Stomach (tissue), 4 donors: ENCODE measurements at regions not wholly inside any gene's neighbourhood (a gene's known extent, or its start where the extent isn't known, plus 50 kb on each side); places are given as distances from the start of the nearest gene placed in this dataset.

Experiments
- EP300 ChIP-seq: sonication (generic); formaldehyde crosslinking; IDR thresholded peaks from one replicate; pipeline ENCODE4 v1.6.1; 2017; ENCODE audit warnings: antibody characterized with exemption
- POLR2A ChIP-seq, 4 donors: fragments of 450-650 bp; IDR thresholded peaks; one replicate each; pipeline ENCODE4 v1.6.1; 2016; ENCODE audit warnings: antibody characterized with exemption in 4 of 4, control low read depth in 2 of 4, mild to moderate bottlenecking in 1 of 4, moderate library complexity in 1 of 4
- TF ChIP-seq, protein P1 (sequence below), 7 experiments: fragments of 450-650 bp in 4 of 7; fragments of 200-600 bp in 3 of 7; sonication (generic) in 3 of 7; IDR thresholded peaks; one replicate each; pipeline ENCODE4 v1.5.1; 2016 to 2019; ENCODE audit warnings: antibody characterized with exemption in 7 of 7, control low read depth in 2 of 7, mild to moderate bottlenecking in 1 of 7

DNA sequence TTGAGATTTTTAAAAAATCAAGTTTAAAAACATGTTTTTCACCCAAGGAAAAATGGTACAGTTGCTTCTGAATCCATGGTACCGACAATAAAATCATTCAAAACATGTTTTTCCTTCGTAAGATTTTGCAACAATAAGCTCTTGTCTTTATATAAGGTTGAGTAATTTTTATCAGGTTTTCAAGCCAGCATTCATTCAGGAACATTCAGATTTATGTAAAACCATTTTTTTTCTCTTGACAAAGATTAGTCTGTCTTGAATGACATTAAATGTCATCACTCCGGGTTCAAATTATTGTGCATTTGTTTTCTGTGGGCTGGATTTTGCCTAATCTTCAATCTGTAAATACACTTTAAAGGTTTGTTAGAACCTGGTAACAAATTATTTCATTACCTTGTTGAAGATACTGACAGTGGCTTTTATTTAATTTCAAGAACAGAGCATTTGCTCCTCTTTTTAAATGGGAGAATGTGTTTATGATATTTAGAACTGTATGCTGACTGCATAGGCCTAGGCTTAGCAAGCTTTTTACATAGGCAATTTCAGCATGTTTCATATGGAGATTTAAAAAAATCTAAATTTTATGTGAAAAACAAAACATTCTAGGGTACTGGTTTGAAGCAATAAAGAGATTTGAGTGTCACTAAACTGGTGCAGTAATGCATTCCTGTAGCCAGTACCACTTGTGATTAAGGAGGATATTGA, 336.4 kb upstream of the HAND2 start:
- TF ChIP-seq POLR2A (IDR thresholded peaks at IDR 0.05) (no peak), EP300 (no peak)
- TF ChIP-seq, protein P1, sequence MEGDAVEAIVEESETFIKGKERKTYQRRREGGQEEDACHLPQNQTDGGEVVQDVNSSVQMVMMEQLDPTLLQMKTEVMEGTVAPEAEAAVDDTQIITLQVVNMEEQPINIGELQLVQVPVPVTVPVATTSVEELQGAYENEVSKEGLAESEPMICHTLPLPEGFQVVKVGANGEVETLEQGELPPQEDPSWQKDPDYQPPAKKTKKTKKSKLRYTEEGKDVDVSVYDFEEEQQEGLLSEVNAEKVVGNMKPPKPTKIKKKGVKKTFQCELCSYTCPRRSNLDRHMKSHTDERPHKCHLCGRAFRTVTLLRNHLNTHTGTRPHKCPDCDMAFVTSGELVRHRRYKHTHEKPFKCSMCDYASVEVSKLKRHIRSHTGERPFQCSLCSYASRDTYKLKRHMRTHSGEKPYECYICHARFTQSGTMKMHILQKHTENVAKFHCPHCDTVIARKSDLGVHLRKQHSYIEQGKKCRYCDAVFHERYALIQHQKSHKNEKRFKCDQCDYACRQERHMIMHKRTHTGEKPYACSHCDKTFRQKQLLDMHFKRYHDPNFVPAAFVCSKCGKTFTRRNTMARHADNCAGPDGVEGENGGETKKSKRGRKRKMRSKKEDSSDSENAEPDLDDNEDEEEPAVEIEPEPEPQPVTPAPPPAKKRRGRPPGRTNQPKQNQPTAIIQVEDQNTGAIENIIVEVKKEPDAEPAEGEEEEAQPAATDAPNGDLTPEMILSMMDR (IDR thresholded peaks at IDR 0.05) = no peak
